Caco-2 (cell line): ENCODE measurements at regions not wholly inside any gene's neighbourhood (a gene's known extent, or its start where the extent isn't known, plus 50 kb on each side); places are given as distances from the start of the nearest gene placed in this dataset.
"Not testable (repeated sequence)": the region's sequence is repeated elsewhere in the genome, so short reads cannot be mapped to it uniquely, and the experiment has no call there.

Experiments
- BruUV-seq: library from RNA; stranded (reverse); fragments of 400-500 nt; replicated peaks from 2 replicates; lab custom pipeline; 2021; lab: Mats Ljungman, UMichigan
- CTCF ChIA-PET: fragments of 300-600 bp; sonication (Branson Sonifier 250); formaldehyde crosslinking; loops from one replicate; lab custom pipeline; 2022; ENCODE audit warnings: antibody characterized with exemption; lab: Charles Lee
- POLR2A ChIA-PET: fragments of 300-600 bp; sonication (Branson Sonifier 250); formaldehyde crosslinking; loops from one replicate; lab custom pipeline; 2022; ENCODE audit warnings: antibody characterized with exemption; lab: Charles Lee
- DNase-seq, 2 experiments: peaks; one replicate each; pipeline versions ENCODE4 v3.0.0 to v3.0.0-alpha.2; 2020 to 2022
- H3K27me3 ChIP-seq: replicated peaks from 2 replicates; pipeline ENCODE4 v1.6.0; 2011; ENCODE audit warnings: low read length; ENCODE audit not compliant: control insufficient read depth, insufficient read depth
- H3K36me3 ChIP-seq: 2 replicates; pipeline ENCODE4 v1.5.1; 2011; ENCODE audit warnings: low read length; ENCODE audit not compliant: control insufficient read depth, insufficient read depth
- H3K4me1 ChIP-seq: fragments of 250-450 bp; sonication (Bioruptor Pico); 2 replicates; pipeline ENCODE4 v1.5.1; 2020; ENCODE audit warnings: mild to moderate bottlenecking
- H3K4me3 ChIP-seq: 2 replicates; pipeline ENCODE4 v1.5.1; 2011; ENCODE audit warnings: low read depth, mild to moderate bottlenecking, control low read depth, low read length
- H3K9me3 ChIP-seq: fragments of 250-450 bp; sonication (Bioruptor Pico); 2 replicates; pipeline ENCODE4 v1.5.1; 2020; ENCODE audit warnings: mild to moderate bottlenecking, moderate library complexity
- H3K27ac Mint-ChIP-seq: one replicate; pipeline ENCODE4 v1.8.0; 2022; ENCODE audit warnings: mixed read lengths; ENCODE audit not compliant: unreplicated experiment
- H3K27me3 Mint-ChIP-seq: one replicate; pipeline ENCODE4 v1.8.0; 2022; ENCODE audit warnings: mixed read lengths; ENCODE audit not compliant: insufficient read depth, unreplicated experiment
- H3K36me3 Mint-ChIP-seq: one replicate; pipeline ENCODE4 v1.8.0; 2022; ENCODE audit warnings: mild to moderate bottlenecking, mixed read lengths; ENCODE audit not compliant: insufficient read depth, unreplicated experiment
- H3K4me1 Mint-ChIP-seq: one replicate; pipeline ENCODE4 v1.8.0; 2022; ENCODE audit warnings: low read depth, mixed read lengths; ENCODE audit not compliant: unreplicated experiment
- H3K4me3 Mint-ChIP-seq: one replicate; pipeline ENCODE4 v1.8.0; 2022; ENCODE audit warnings: mild to moderate bottlenecking, moderate library complexity, mixed read lengths; ENCODE audit not compliant: unreplicated experiment
- H3K9me3 Mint-ChIP-seq: one replicate; pipeline ENCODE4 v1.8.0; 2022; ENCODE audit warnings: mixed read lengths; ENCODE audit not compliant: unreplicated experiment
- intact Hi-C: fragments of 100-400 bp; cut with micrococcal nuclease; formaldehyde crosslinking; loops from one replicate; pipeline ENCODE4 v1.10.0; 2022; ENCODE audit not compliant: unreplicated experiment
- TF ChIP-seq, protein P1 (sequence below), 2 experiments: fragments of 200-600 bp in 1 of 2; IDR thresholded peaks; 1 replicate in 1 of 2; 2 replicates in 1 of 2; pipeline versions ENCODE4 v1.5.1 to v1.8.0; 2011 to 2022; ENCODE audit warnings: antibody characterized with exemption in 1 of 2, control low read depth in 1 of 2, inconsistent platforms in 1 of 2, low read depth in 1 of 2, low read length in 1 of 2, mild to moderate bottlenecking in 1 of 2, moderate library complexity in 1 of 2; ENCODE audit not compliant: insufficient read depth in 1 of 2, severe bottlenecking in 1 of 2, unreplicated experiment in 1 of 2

DNA sequence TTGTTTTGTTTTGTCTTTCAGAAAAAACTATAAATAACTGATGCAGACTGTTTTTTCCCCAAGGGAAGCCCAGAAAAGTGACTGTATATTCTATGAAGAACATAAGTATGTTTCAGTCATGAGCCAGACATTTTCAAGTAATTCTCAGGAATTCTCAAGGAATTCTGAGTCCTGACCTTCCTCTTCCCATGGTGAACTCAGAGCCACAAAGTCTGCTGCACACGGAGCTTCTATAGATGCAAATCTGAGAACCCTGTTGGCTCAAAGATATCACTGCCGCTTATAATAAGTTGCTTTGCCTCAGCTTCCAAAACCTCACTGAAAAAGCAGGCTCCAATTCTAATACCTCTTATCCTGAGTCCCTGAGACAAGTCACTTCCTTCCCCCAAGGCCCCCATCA lies 418.5 kb upstream of the RUNX1 start:
- ChIA-PET POLR2A (no interaction called here), CTCF (no interaction called here)
- no peaks in the 10 kb centered on the region for H3K4me1 ChIP-seq
- no peak for DNase-seq
- H3K27me3 Mint-ChIP-seq, result no peaks in the 10 kb centered on the region
- H3K4me3 ChIP-seq, result no peak overlapping the region
- H3K9me3 Mint-ChIP-seq, result peaks cover 9% of the 10 kb centered on the region
- TF ChIP-seq, protein P1, sequence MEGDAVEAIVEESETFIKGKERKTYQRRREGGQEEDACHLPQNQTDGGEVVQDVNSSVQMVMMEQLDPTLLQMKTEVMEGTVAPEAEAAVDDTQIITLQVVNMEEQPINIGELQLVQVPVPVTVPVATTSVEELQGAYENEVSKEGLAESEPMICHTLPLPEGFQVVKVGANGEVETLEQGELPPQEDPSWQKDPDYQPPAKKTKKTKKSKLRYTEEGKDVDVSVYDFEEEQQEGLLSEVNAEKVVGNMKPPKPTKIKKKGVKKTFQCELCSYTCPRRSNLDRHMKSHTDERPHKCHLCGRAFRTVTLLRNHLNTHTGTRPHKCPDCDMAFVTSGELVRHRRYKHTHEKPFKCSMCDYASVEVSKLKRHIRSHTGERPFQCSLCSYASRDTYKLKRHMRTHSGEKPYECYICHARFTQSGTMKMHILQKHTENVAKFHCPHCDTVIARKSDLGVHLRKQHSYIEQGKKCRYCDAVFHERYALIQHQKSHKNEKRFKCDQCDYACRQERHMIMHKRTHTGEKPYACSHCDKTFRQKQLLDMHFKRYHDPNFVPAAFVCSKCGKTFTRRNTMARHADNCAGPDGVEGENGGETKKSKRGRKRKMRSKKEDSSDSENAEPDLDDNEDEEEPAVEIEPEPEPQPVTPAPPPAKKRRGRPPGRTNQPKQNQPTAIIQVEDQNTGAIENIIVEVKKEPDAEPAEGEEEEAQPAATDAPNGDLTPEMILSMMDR (IDR thresholded peaks at IDR 0.05; ENCODE audit: insufficient read depth in 1 of 2, low read depth in 1 of 2, low read length in 1 of 2, severe bottlenecking in 1 of 2, unreplicated experiment in 1 of 2), result no peak
- H3K27ac Mint-ChIP-seq, result no peak overlapping the region
- no peaks in the 10 kb centered on the region for H3K27me3 ChIP-seq
- H3K4me1 Mint-ChIP-seq, result peaks cover 7% of the 10 kb centered on the region
- no peaks in the 10 kb centered on the region for H3K9me3 ChIP-seq
- intact Hi-C loops, result no loop called here
- no TSS peak for BruUV-seq
- H3K4me3 Mint-ChIP-seq, result no peak overlapping the region
- H3K36me3 ChIP-seq, result no peaks in the 10 kb centered on the region
- no peaks in the 10 kb centered on the region for H3K36me3 Mint-ChIP-seq

DNA sequence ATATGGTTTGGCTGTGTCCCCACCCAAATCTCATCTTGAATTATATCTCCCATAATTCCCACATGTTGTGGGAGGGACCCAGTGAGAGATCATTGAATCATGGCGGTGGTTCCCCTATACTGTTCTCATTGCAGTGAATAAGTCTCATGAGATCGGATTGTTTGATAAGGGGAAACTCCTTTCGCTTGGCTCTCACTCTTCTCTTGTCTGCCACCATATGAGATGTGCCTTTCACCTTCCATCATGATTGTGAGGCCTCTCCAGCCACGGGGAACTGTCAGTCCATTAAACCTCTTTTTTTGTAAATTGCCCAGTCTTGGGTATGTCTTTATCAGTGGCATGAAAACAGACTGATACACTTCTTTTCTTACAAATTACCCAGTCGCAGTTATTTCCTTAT lies 417.6 kb upstream of the RUNX1 start:
- H3K27me3 Mint-ChIP-seq, CTCF ChIA-PET, intact Hi-C loops, H3K4me3 ChIP-seq, H3K4me1 Mint-ChIP-seq, POLR2A ChIA-PET, H3K36me3 Mint-ChIP-seq, H3K27ac Mint-ChIP-seq, H3K27me3 ChIP-seq, BruUV-seq, H3K4me3 Mint-ChIP-seq, H3K4me1 ChIP-seq, H3K9me3 ChIP-seq, H3K36me3 ChIP-seq, DNase-seq, H3K9me3 Mint-ChIP-seq: not testable (repeated sequence)

DNA sequence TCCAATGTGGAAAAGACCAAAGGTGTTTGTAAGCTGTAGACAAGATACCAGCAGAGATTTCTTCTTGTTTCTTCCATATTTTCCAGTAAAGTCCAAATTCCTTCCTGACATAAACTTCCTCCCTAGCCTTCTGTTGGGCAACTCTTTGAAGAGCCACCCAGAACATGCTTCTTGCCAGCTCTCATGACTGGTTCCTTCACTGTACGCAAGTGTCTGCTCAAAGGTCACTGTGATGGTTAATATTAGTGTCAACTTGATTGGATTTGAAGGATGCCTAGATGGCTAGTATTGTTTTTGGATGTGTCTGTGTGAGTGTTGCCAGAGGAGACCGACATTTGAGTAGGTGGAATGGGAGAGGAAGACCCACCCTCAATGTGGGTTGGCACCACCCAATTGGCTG lies 416.6 kb upstream of the RUNX1 start:
- Histone ChIP-seq H3K27me3 (no peaks in the 10 kb centered on the region), H3K36me3 (no peaks in the 10 kb centered on the region), H3K4me3 (no peak overlapping the region), H3K9me3 (no peaks in the 10 kb centered on the region), H3K4me1 (no peaks in the 10 kb centered on the region)
- H3K9me3 Mint-ChIP-seq, result peaks cover 9% of the 10 kb centered on the region
- TF ChIP-seq, protein P1 (IDR thresholded peaks at IDR 0.05; ENCODE audit: insufficient read depth in 1 of 2, low read depth in 1 of 2, low read length in 1 of 2, severe bottlenecking in 1 of 2, unreplicated experiment in 1 of 2), result no peak
- no TSS peak for BruUV-seq
- H3K4me3 Mint-ChIP-seq, result no peak overlapping the region
- H3K36me3 Mint-ChIP-seq, result no peaks in the 10 kb centered on the region
- intact Hi-C loops, result no loop called here
- no peak overlapping the region for H3K27ac Mint-ChIP-seq
- ChIA-PET POLR2A (no interaction called here), CTCF (no interaction called here)
- no peaks in the 10 kb centered on the region for H3K27me3 Mint-ChIP-seq
- H3K4me1 Mint-ChIP-seq, result no peaks in the 10 kb centered on the region
- no peak for DNase-seq

DNA sequence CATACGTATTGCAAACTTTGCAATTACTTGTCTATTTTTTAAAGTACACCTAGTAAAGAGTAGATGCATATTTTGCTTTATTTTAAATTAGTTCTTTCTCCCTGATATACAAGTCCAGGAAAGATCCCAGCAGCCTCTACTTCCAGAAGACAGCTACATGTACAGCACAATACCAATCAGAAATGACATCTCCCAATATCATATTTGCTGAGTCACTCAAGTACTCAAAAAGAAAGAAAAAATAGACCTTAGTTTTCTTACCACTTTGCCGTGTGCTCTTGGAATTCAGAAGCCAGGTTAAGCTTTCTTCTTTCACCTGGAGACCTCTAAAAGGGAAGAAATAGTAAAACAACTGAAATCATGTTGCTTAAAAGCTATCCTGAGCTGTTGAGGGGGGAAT lies 412.6 kb upstream of the RUNX1 start:
- intact Hi-C loops, result no loop called here
- H3K4me1 Mint-ChIP-seq, result no peaks in the 10 kb centered on the region
- TF ChIP-seq, protein P1 (IDR thresholded peaks at IDR 0.05; ENCODE audit: insufficient read depth in 1 of 2, low read depth in 1 of 2, low read length in 1 of 2, severe bottlenecking in 1 of 2, unreplicated experiment in 1 of 2), result no peak
- H3K27me3 Mint-ChIP-seq, result no peaks in the 10 kb centered on the region
- no peaks in the 10 kb centered on the region for H3K36me3 Mint-ChIP-seq
- CTCF ChIA-PET, result no interaction called here
- no peak overlapping the region for H3K27ac Mint-ChIP-seq
- Histone ChIP-seq H3K9me3 (no peaks in the 10 kb centered on the region), H3K4me3 (no peak overlapping the region), H3K36me3 (no peaks in the 10 kb centered on the region), H3K4me1 (no peaks in the 10 kb centered on the region), H3K27me3 (no peaks in the 10 kb centered on the region)
- POLR2A ChIA-PET, result no interaction called here
- H3K4me3 Mint-ChIP-seq, result no peak overlapping the region
- peaks cover 4% of the 10 kb centered on the region for H3K9me3 Mint-ChIP-seq
- no TSS peak for BruUV-seq
- DNase-seq, result no peak
